GM10266 (cell line): ENCODE measurements at regions not wholly inside any gene's neighbourhood (a gene's known extent, or its start where the extent isn't known, plus 50 kb on each side); places are given as distances from the start of the nearest gene placed in this dataset.

Experiments used
- DNase-seq: peaks from one replicate; pipeline ENCODE4 v3.0.0; 2012; ENCODE audit errors: extremely low spot score
- TF ChIP-seq, protein P1 (sequence below): IDR thresholded peaks from 2 replicates; pipeline ENCODE4 v1.5.1; 2012; ENCODE audit warnings: mild to moderate bottlenecking, low read depth; ENCODE audit not compliant: control insufficient read depth, insufficient read depth; ENCODE audit errors: missing control alignments

GRCh38 chr3:117661818-117662095 is 952.2 kb downstream of the TUSC7 start:
- TF ChIP-seq, protein P1, sequence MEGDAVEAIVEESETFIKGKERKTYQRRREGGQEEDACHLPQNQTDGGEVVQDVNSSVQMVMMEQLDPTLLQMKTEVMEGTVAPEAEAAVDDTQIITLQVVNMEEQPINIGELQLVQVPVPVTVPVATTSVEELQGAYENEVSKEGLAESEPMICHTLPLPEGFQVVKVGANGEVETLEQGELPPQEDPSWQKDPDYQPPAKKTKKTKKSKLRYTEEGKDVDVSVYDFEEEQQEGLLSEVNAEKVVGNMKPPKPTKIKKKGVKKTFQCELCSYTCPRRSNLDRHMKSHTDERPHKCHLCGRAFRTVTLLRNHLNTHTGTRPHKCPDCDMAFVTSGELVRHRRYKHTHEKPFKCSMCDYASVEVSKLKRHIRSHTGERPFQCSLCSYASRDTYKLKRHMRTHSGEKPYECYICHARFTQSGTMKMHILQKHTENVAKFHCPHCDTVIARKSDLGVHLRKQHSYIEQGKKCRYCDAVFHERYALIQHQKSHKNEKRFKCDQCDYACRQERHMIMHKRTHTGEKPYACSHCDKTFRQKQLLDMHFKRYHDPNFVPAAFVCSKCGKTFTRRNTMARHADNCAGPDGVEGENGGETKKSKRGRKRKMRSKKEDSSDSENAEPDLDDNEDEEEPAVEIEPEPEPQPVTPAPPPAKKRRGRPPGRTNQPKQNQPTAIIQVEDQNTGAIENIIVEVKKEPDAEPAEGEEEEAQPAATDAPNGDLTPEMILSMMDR = no peak
- no peak for DNase-seq

- TF ChIP-seq, protein P1 = no peak
- no peak for DNase-seq
Observed at GRCh38 chr3:117665296-117665695, 955.7 kb downstream of the TUSC7 start.

GRCh38 chr3:117666325-117666724 is 956.7 kb downstream of the TUSC7 start:
- DNase-seq = no peak

GRCh38 chr3:117666812-117667211 is 957.2 kb downstream of the TUSC7 start:
- TF ChIP-seq, protein P1 = no peak
- DNase-seq = no peak

More at GRCh38 chr3:117666325-117666724, 956.7 kb downstream of the TUSC7 start:
- TF ChIP-seq, protein P1 = no peak

DNA sequence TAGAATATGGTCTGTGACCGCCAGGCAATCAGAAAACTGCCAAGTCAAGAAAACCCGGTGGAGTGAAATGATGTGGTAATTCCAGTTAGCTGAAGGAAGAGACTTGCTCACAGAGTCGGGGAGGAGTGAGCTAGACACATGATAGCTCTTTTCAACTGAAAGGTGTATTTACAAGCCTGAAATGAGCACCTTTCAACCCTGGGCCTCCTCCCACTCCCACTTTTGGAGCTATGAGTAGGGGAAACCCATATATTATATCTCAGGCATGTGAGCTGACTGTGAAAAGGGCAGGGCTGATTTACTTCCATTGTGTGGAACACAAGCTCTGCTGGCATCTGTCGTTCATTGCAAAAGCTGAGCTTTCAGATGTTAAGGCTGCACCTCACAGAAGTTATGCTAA is 960.2 kb downstream of the TUSC7 start:
- TF ChIP-seq, protein P1 = no peak
- DNase-seq = no peak

GRCh38 chr3:117671722-117672318 is 962.2 kb downstream of the TUSC7 start:
- no peak for DNase-seq
- TF ChIP-seq, protein P1 = no peak

- no peak for DNase-seq
- TF ChIP-seq, protein P1 = no peak
Observed at GRCh38 chr3:117674321-117674720, 964.7 kb downstream of the TUSC7 start.
